Neural cell (in vitro differentiated cells): ENCODE measurements at regions not wholly inside any gene's neighbourhood (a gene's known extent, or its start where the extent isn't known, plus 50 kb on each side); places are given as distances from the start of the nearest gene placed in this dataset.

Source experiments
- H2AFZ ChIP-seq: fragments of 200-600, 300-800 bp; sonication (generic), shearing (Covaris generic); 2 replicates; pipeline ENCODE4 v1.6.0; 2014; ENCODE audit warnings: low read depth, mild to moderate bottlenecking, antibody characterized with exemption, low read length, moderate library complexity
- H3F3A ChIP-seq: fragments of 200-600 bp; shearing (Covaris generic); 2 replicates; pipeline ENCODE4 v1.6.1; 2016; ENCODE audit warnings: mild to moderate bottlenecking, moderate library complexity, mixed read lengths, antibody characterized with exemption, low read length; ENCODE audit not compliant: insufficient read depth, poor library complexity, severe bottlenecking
- H3K27ac ChIP-seq: fragments of 200-600, 300-800 bp; sonication (generic), shearing (Covaris generic); 2 replicates; pipeline ENCODE4 v1.5.1; 2014; ENCODE audit warnings: mild to moderate bottlenecking, low read length, moderate library complexity
- H3K27me3 ChIP-seq: fragments of 300-800, 200-600 bp; sonication (generic), shearing (Covaris generic); 2 replicates; pipeline ENCODE4 v1.6.0; 2014; ENCODE audit warnings: mild to moderate bottlenecking, low read depth, low read length, moderate library complexity; ENCODE audit not compliant: insufficient read depth
- H3K36me3 ChIP-seq: fragments of 300-800, 200-600 bp; sonication (generic), shearing (Covaris generic); 2 replicates; pipeline ENCODE4 v1.5.1; 2014; ENCODE audit warnings: mild to moderate bottlenecking, antibody characterized with exemption, low read length, moderate library complexity; ENCODE audit not compliant: insufficient read depth
- H3K4me2 ChIP-seq: fragments of 300-800, 200-600 bp; sonication (generic), shearing (Covaris generic); 2 replicates; pipeline ENCODE4 v1.6.0; 2014; ENCODE audit warnings: mild to moderate bottlenecking, low read length
- H3K4me3 ChIP-seq: fragments of 300-800, 200-600 bp; sonication (generic), shearing (Covaris generic); 2 replicates; pipeline ENCODE4 v1.5.1; 2014; ENCODE audit warnings: mild to moderate bottlenecking, low read length, moderate library complexity
- H3K79me2 ChIP-seq: fragments of 200-600 bp; shearing (Covaris generic); replicated peaks from 2 replicates; pipeline ENCODE4 v1.6.0; 2014; ENCODE audit warnings: mild to moderate bottlenecking, low read length, moderate library complexity; ENCODE audit not compliant: insufficient read depth
- H3K9ac ChIP-seq: fragments of 300-800, 200-600 bp; sonication (generic), shearing (Covaris generic); 2 replicates; pipeline ENCODE4 v1.6.1; 2016; ENCODE audit warnings: mild to moderate bottlenecking, low read length, mixed read lengths
- H3K9me2 ChIP-seq: fragments of 200-600 bp; shearing (Covaris generic); 2 replicates; pipeline ENCODE4 v1.6.1; 2016; ENCODE audit warnings: mild to moderate bottlenecking, low read length, mixed read lengths; ENCODE audit not compliant: insufficient read depth
- H3K9me3 ChIP-seq: fragments of 200-600, 300-800 bp; sonication (generic), shearing (Covaris generic); 2 replicates; pipeline ENCODE4 v1.6.1; 2016; ENCODE audit warnings: mild to moderate bottlenecking, mixed run types, low read length, moderate library complexity, mixed read lengths
- H4K20me1 ChIP-seq: fragments of 200-600 bp; shearing (Covaris generic); 2 replicates; pipeline ENCODE4 v1.6.1; 2016; ENCODE audit warnings: mild to moderate bottlenecking, mixed run types; ENCODE audit not compliant: insufficient read depth
- CTCF ChIP-seq: fragments of 450-650 bp; IDR thresholded peaks from 2 replicates; pipeline ENCODE4 v1.5.1; 2014; ENCODE audit warnings: antibody characterized with exemption, mild to moderate bottlenecking, moderate library complexity; ENCODE audit not compliant: poor library complexity, severe bottlenecking
- EP300 ChIP-seq: fragments of 450-650 bp; conservative IDR thresholded peaks from 2 replicates; pipeline ENCODE4 v1.6.1; 2014; ENCODE audit warnings: antibody characterized with exemption, mild to moderate bottlenecking, moderate library complexity; ENCODE audit not compliant: poor library complexity, severe bottlenecking
- EZH2 ChIP-seq: fragments of 200-600, 300-800 bp; shearing (Covaris generic), sonication (generic); IDR thresholded peaks from 2 replicates; pipeline ENCODE4 v1.6.1; 2014; ENCODE audit warnings: antibody characterized with exemption, low read length, borderline replicate concordance, mild to moderate bottlenecking; ENCODE audit not compliant: insufficient read depth, poor library complexity, severe bottlenecking
- MXI1 ChIP-seq: fragments of 450-650 bp; conservative IDR thresholded peaks from 2 replicates; pipeline ENCODE4 v1.6.1; 2014; ENCODE audit warnings: antibody characterized with exemption, mild to moderate bottlenecking; ENCODE audit not compliant: poor library complexity, severe bottlenecking
- POLR2AphosphoS5 ChIP-seq: IDR thresholded peaks from 2 replicates; pipeline ENCODE4 v1.6.1; 2012
- RAD21 ChIP-seq: fragments of 450-650 bp; conservative IDR thresholded peaks from 2 replicates; pipeline ENCODE4 v1.6.1; 2014; ENCODE audit warnings: antibody characterized with exemption, mild to moderate bottlenecking, moderate library complexity
- REST ChIP-seq: IDR thresholded peaks from 2 replicates; pipeline ENCODE4 v1.6.1; 2012; ENCODE audit warnings: borderline replicate concordance
- SMC3 ChIP-seq: fragments of 450-650 bp; conservative IDR thresholded peaks from 2 replicates; pipeline ENCODE4 v1.6.1; 2014; ENCODE audit warnings: antibody characterized with exemption, mild to moderate bottlenecking, moderate library complexity; ENCODE audit not compliant: poor library complexity
- TAF1 ChIP-seq: IDR thresholded peaks from 2 replicates; pipeline ENCODE4 v1.6.1; 2012; ENCODE audit warnings: low read depth

DNA sequence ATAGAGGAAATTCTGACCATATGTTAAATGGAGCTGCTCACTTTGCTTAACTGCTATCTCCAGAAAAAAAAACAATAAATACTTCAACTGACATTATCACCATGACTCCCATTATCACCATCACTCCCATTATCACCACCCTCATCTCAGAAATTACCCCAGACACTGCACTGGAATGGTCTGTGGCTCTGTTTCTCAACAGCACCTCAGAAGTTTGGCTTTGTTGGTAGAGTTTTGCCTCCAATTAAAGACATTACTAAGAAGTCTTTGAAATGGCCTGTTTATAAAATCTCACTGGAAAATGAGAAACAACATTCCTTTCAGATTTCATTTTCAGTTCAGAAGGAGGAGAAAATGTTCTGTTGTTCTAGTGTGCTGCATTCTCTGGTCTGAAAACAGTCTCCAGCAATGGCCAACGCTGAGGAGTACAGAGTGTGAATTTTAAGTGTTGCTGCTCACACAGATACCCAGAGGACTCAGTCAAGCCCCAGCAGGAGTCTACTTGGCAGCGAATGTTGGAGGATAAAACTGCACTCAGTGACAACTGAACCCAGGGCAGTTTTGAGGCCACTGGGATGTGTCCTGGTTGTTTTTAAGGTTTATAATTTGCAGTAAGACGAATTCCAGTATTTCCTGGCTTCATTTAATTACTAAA is 364.5 kb upstream of the CDH2 start:
- no peaks in the 10 kb centered on the region for H4K20me1 ChIP-seq
- no peak overlapping the region for H3K4me3 ChIP-seq
- H3K9ac ChIP-seq: no peak overlapping the region
- H3K36me3 ChIP-seq: no peaks in the 10 kb centered on the region
- H3K4me2 ChIP-seq: no peak overlapping the region
- H3K9me3 ChIP-seq: no peaks in the 10 kb centered on the region
- H3K27ac ChIP-seq: no peak overlapping the region
- H2AFZ ChIP-seq: no peak overlapping the region
- H3F3A ChIP-seq: no peaks in the 10 kb centered on the region
- no peaks in the 10 kb centered on the region for H3K9me2 ChIP-seq
- no peaks in the 10 kb centered on the region for H3K27me3 ChIP-seq
- H3K79me2 ChIP-seq: no peaks in the 10 kb centered on the region
- no peak for TF ChIP-seq EP300
- TF ChIP-seq TAF1: no peak
- TF ChIP-seq CTCF: no peak
- TF ChIP-seq POLR2AphosphoS5: no peak
- TF ChIP-seq SMC3: no peak
- TF ChIP-seq MXI1: no peak

GRCh38 chr18:28529644-28530043 is 352.7 kb upstream of the CDH2 start:
- no peak for TF ChIP-seq CTCF
- Histone ChIP-seq H3K79me2 (no peaks in the 10 kb centered on the region), H2AFZ (no peak overlapping the region), H3K4me2 (no peak overlapping the region), H4K20me1 (no peaks in the 10 kb centered on the region), H3K9me2 (no peaks in the 10 kb centered on the region), H3K36me3 (no peaks in the 10 kb centered on the region), H3F3A (no peaks in the 10 kb centered on the region), H3K9me3 (no peaks in the 10 kb centered on the region), H3K9ac (no peak overlapping the region), H3K4me3 (no peak overlapping the region), H3K27me3 (no peaks in the 10 kb centered on the region), H3K27ac (no peak overlapping the region)

DNA sequence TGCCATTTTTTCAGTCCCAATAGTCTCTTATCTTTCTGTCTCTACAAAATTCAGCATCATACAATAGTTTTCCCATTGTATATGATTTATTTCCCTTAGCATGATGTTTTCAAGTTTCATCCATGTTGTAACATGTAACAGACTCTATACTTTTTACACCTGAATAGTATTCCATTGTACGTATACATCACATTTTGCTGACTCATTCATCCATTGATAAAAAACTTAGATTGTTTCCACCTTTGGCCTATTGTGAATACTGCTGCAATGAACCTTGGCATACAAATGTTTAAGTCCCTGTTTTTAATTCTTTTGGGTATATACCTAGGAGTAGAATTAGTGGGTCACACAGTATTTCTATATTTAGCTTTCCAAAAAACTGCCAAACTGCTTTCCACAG is 349.3 kb upstream of the CDH2 start:
- no peaks in the 10 kb centered on the region for H3F3A ChIP-seq
- no peak overlapping the region for H3K4me2 ChIP-seq
- H2AFZ ChIP-seq: no peak overlapping the region
- H3K9ac ChIP-seq: no peak overlapping the region
- no peak for TF ChIP-seq SMC3
- no peak for TF ChIP-seq TAF1
- TF ChIP-seq EP300: no peak
- no peak for TF ChIP-seq EZH2
- TF ChIP-seq MXI1: no peak
- no peak for TF ChIP-seq RAD21
- no peak for TF ChIP-seq REST
- TF ChIP-seq POLR2AphosphoS5: no peak
- no peak for TF ChIP-seq CTCF
- no peaks in the 10 kb centered on the region for H4K20me1 ChIP-seq
- no peak overlapping the region for H3K27ac ChIP-seq
- no peaks in the 10 kb centered on the region for H3K27me3 ChIP-seq
- no peaks in the 10 kb centered on the region for H3K79me2 ChIP-seq
- H3K9me2 ChIP-seq: no peaks in the 10 kb centered on the region
- no peaks in the 10 kb centered on the region for H3K36me3 ChIP-seq
- no peak overlapping the region for H3K4me3 ChIP-seq
- no peaks in the 10 kb centered on the region for H3K9me3 ChIP-seq
